22Rv1 (cell line): ENCODE measurements at regions not wholly inside any gene's neighbourhood (a gene's known extent, or its start where the extent isn't known, plus 50 kb on each side); places are given as distances from the start of the nearest gene placed in this dataset.

ENCODE experiments used
- CTCF ChIP-seq: fragments of 450-650 bp; IDR thresholded peaks from 2 replicates; pipeline ENCODE4 v1.5.1; 2017; ENCODE audit warnings: mild to moderate bottlenecking
- ZFX ChIP-seq: fragments of 450-650 bp; IDR thresholded peaks from 2 replicates; pipeline ENCODE4 v1.6.1; 2017; ENCODE audit warnings: antibody characterized with exemption, borderline replicate concordance

- TF ChIP-seq CTCF (no peak), ZFX (no peak)
These were observed 766.0 kb upstream of the MAP3K7 start for GRCh38 chr6:91352878-91353277.
